Subcutaneous abdominal adipose tissue (tissue), 5 donors: ENCODE measurements at regions not wholly inside any gene's neighbourhood (a gene's known extent, or its start where the extent isn't known, plus 50 kb on each side); places are given as distances from the start of the nearest gene placed in this dataset.

Experiments
- H3K27ac ChIP-seq: one replicate; pipeline ENCODE4 v1.7.0; 2013; ENCODE audit warnings: low read depth, mild to moderate bottlenecking, inconsistent platforms, low read length, moderate library complexity
- H3K27me3 ChIP-seq, 5 donors: one replicate each; pipeline ENCODE4 v1.7.0; 2013; ENCODE audit warnings: low read length in 5 of 5, inconsistent platforms in 1 of 5; ENCODE audit not compliant: control insufficient read depth in 5 of 5, insufficient read depth in 4 of 5
- H3K36me3 ChIP-seq, 5 donors: one replicate each; pipeline ENCODE4 v1.7.0; 2013; ENCODE audit warnings: low read length in 5 of 5; ENCODE audit not compliant: control insufficient read depth in 5 of 5, insufficient read depth in 5 of 5
- H3K4me1 ChIP-seq, 5 donors: one replicate each; pipeline ENCODE4 v1.7.0; 2013; ENCODE audit warnings: low read length in 5 of 5, mild to moderate bottlenecking in 3 of 5, moderate library complexity in 1 of 5; ENCODE audit not compliant: control insufficient read depth in 5 of 5, insufficient read depth in 5 of 5
- H3K4me3 ChIP-seq, 5 donors: one replicate each; pipeline ENCODE4 v1.7.0; 2013; ENCODE audit warnings: low read length in 5 of 5, low read depth in 1 of 5
- H3K9ac ChIP-seq, 5 donors: one replicate each; pipeline ENCODE4 v1.7.0; 2013; ENCODE audit warnings: low read length in 5 of 5, mild to moderate bottlenecking in 4 of 5, moderate library complexity in 3 of 5
- H3K9me3 ChIP-seq, 5 donors: one replicate each; pipeline ENCODE4 v1.7.0; 2013; ENCODE audit warnings: low read length in 5 of 5; ENCODE audit not compliant: control insufficient read depth in 5 of 5
- donor health status: healthy.
- donor health status: healthy.
- donor health status: healthy.
- donor health status: healthy.
- donor health status: healthy.

- Histone ChIP-seq H3K9ac (no peak overlapping the region), H3K4me1 (no peaks in the 10 kb centered on the region), H3K9me3 (peaks cover 0 to 5% (median 0%) of the 10 kb centered on the region in 5 donors), H3K4me3 (no peak overlapping the region), H3K27ac (no peak overlapping the region), H3K36me3 (no peaks in the 10 kb centered on the region), H3K27me3 (no peaks in the 10 kb centered on the region)
Measured at GRCh38 chr13:84645196-84646012, 763.1 kb upstream of the SLITRK1 start.

GRCh38 chr13:84641491-84641890, 759.2 kb upstream of the SLITRK1 start:
- Histone ChIP-seq H3K4me1 (no peaks in the 10 kb centered on the region), H3K27me3 (no peaks in the 10 kb centered on the region)

GRCh38 chr13:84640691-84641090, 758.4 kb upstream of the SLITRK1 start:
- Histone ChIP-seq H3K9me3 (peaks cover 0 to 5% (median 2%) of the 10 kb centered on the region in 5 donors), H3K27ac (no peak overlapping the region), H3K4me3 (no peak overlapping the region), H3K4me1 (no peaks in the 10 kb centered on the region), H3K9ac (no peak overlapping the region), H3K36me3 (no peaks in the 10 kb centered on the region), H3K27me3 (no peaks in the 10 kb centered on the region)

More at GRCh38 chr13:84641491-84641890, 759.2 kb upstream of the SLITRK1 start:
- H3K9ac ChIP-seq: no peak overlapping the region
- no peaks in the 10 kb centered on the region for H3K36me3 ChIP-seq
- H3K27ac ChIP-seq: no peak overlapping the region
- H3K4me3 ChIP-seq: no peak overlapping the region
- H3K9me3 ChIP-seq: peaks cover 0 to 5% (median 0%) of the 10 kb centered on the region in 5 donors

- no peak overlapping the region for H3K4me3 ChIP-seq
- H3K4me1 ChIP-seq: no peaks in the 10 kb centered on the region
Measured at GRCh38 chr13:84630476-84630875, 748.2 kb upstream of the SLITRK1 start.

GRCh38 chr13:84616864-84617263, 734.6 kb upstream of the SLITRK1 start:
- no peaks in the 10 kb centered on the region for H3K27me3 ChIP-seq
- no peak overlapping the region for H3K4me3 ChIP-seq
- no peak overlapping the region for H3K9ac ChIP-seq
- H3K9me3 ChIP-seq: no peaks in the 10 kb centered on the region
- no peak overlapping the region for H3K27ac ChIP-seq
- no peaks in the 10 kb centered on the region for H3K36me3 ChIP-seq
- H3K4me1 ChIP-seq: no peaks in the 10 kb centered on the region

More at GRCh38 chr13:84630476-84630875, 748.2 kb upstream of the SLITRK1 start:
- no peak overlapping the region for H3K27ac ChIP-seq
- no peaks in the 10 kb centered on the region for H3K36me3 ChIP-seq
- no peak overlapping the region for H3K9ac ChIP-seq
- peaks cover 0 to 3% (median 0%) of the 10 kb centered on the region in 5 donors for H3K9me3 ChIP-seq
- no peaks in the 10 kb centered on the region for H3K27me3 ChIP-seq

- Histone ChIP-seq H3K36me3 (no peaks in the 10 kb centered on the region), H3K4me3 (no peak overlapping the region), H3K27me3 (no peaks in the 10 kb centered on the region), H3K9ac (no peak overlapping the region), H3K9me3 (no peaks in the 10 kb centered on the region), H3K27ac (no peak overlapping the region), H3K4me1 (peaks cover 0 to 7% (median 0%) of the 10 kb centered on the region in 5 donors)
Measured at GRCh38 chr13:84609716-84610115, 727.4 kb upstream of the SLITRK1 start.

GRCh38 chr13:84607261-84608013, 725.2 kb upstream of the SLITRK1 start:
- H3K27ac ChIP-seq: no peak overlapping the region
- H3K9me3 ChIP-seq: no peaks in the 10 kb centered on the region
- H3K4me1 ChIP-seq: peaks cover 0 to 7% (median 0%) of the 10 kb centered on the region in 5 donors
- H3K4me3 ChIP-seq: no peak overlapping the region
- H3K9ac ChIP-seq: peak overlapping the region in 1 of 5 donors; percentile 32
- H3K27me3 ChIP-seq: no peaks in the 10 kb centered on the region
- H3K36me3 ChIP-seq: no peaks in the 10 kb centered on the region

- Histone ChIP-seq H3K27me3 (no peaks in the 10 kb centered on the region), H3K9me3 (no peaks in the 10 kb centered on the region), H3K36me3 (no peaks in the 10 kb centered on the region), H3K27ac (no peak overlapping the region), H3K9ac (no peak overlapping the region), H3K4me3 (no peak overlapping the region), H3K4me1 (peaks cover 0 to 7% (median 0%) of the 10 kb centered on the region in 5 donors)
Measured at GRCh38 chr13:84606616-84607015, 724.3 kb upstream of the SLITRK1 start.

- Histone ChIP-seq H3K9ac (no peak overlapping the region), H3K4me1 (peaks cover 0 to 7% (median 0%) of the 10 kb centered on the region in 5 donors), H3K4me3 (no peak overlapping the region), H3K36me3 (no peaks in the 10 kb centered on the region), H3K9me3 (no peaks in the 10 kb centered on the region), H3K27me3 (no peaks in the 10 kb centered on the region), H3K27ac (no peak overlapping the region)
Measured at GRCh38 chr13:84605927-84606326, 723.7 kb upstream of the SLITRK1 start.

GRCh38 chr13:84591444-84591843, 709.2 kb upstream of the SLITRK1 start:
- no peak overlapping the region for H3K9ac ChIP-seq
- H3K27ac ChIP-seq: no peak overlapping the region
- no peaks in the 10 kb centered on the region for H3K27me3 ChIP-seq
- no peaks in the 10 kb centered on the region for H3K4me1 ChIP-seq
- H3K36me3 ChIP-seq: no peaks in the 10 kb centered on the region
- H3K4me3 ChIP-seq: no peak overlapping the region
- no peaks in the 10 kb centered on the region for H3K9me3 ChIP-seq
